NCI-H2227 (cell line): ENCODE measurements at regions not wholly inside any gene's neighbourhood (a gene's known extent, or its start where the extent isn't known, plus 50 kb on each side); places are given as distances from the start of the nearest gene placed in this dataset.

ENCODE experiments used
- DNase-seq: peaks from one replicate; lab custom pipeline; 2025; ENCODE audit not compliant: unreplicated experiment; lab: John Stamatoyannopoulos, UW

- DNase-seq: no peak
Measured at GRCh38 chr2:104289651-104290565, 564.0 kb upstream of the POU3F3 start.

- DNase-seq: no peak
Measured at GRCh38 chr2:104290566-104290891, 563.4 kb upstream of the POU3F3 start.

- no peak for DNase-seq
Measured at GRCh38 chr2:104312684-104313083, 541.2 kb upstream of the POU3F3 start.

DNA sequence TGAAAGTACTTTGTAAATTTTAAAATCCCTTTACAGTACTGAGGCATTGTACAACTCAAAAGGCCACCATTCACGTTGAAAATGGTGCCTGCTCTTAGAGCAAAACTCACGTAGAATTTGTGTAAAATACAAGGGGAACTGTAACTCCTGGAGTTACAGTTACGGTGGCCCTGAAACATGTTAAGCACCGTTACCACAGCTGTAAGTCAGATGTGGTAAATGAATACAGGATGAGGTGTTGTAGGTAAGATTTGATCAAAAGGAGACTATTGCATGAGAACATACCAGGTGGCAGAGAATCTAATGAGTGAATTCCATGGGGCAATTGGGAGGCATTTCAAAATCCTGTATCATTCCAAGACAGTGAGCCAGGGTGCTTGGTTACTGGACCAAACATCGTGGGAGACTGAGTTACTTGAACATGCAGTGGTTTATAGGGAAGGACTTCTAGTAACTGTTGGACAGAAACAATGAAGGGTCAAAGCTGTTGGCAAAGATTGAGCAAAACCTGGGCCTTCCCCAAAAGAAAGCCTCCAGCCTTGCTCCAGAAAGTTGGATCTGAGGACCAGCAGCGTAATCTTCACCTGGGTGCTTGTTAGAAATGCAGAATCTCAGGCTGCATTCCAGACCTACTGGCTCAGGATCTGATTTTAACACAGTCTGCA is 535.8 kb upstream of the POU3F3 start:
- no peak for DNase-seq

GRCh38 chr2:104321116-104321795 is 532.7 kb upstream of the POU3F3 start:
- no peak for DNase-seq

- no peak for DNase-seq
Measured at GRCh38 chr2:104321796-104322349, 532.0 kb upstream of the POU3F3 start.

- DNase-seq: no peak
Measured at GRCh38 chr2:104332731-104333130, 521.2 kb upstream of the POU3F3 start.

DNA sequence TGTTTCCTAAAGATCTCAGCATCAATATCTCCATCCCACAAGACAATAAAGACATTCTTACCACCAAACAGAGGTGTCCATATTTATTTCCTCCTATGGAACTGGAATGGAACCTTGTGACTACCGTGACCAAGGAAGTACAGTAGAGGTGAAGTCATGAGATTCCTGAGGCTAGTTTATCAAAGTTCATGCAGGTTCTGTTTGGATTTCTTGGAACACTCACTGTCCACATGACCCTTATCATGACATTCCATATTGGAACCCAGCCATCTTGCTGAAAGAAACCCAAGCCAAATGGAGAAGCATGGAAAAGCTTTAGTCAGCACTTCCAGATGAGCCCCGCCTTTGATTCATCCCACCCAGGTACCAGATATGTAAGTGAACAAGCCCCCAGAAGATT is 516.0 kb upstream of the POU3F3 start:
- no peak for DNase-seq

GRCh38 chr2:104340162-104340561 is 513.8 kb upstream of the POU3F3 start:
- no peak for DNase-seq

GRCh38 chr2:104340879-104341828 is 512.8 kb upstream of the POU3F3 start:
- DNase-seq: no peak

DNA sequence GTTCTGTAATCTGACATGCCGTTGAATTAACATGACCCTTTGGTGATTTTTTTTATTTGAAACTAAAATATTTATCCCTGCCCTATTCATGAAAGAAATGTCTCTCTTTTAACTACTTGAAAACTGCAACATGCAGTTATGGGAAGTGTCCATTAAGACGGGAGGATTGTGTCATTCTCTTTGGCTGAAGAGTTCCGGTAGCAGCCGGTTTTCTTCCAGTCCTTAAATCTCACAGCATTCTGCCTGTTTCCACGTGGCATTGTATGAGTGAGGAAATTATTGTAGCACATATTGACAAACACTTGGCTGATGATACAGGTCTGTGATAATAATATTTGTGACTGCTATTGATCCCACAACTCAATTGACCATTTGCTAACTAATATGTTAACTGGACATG is 509.6 kb upstream of the POU3F3 start:
- no peak for DNase-seq

DNA sequence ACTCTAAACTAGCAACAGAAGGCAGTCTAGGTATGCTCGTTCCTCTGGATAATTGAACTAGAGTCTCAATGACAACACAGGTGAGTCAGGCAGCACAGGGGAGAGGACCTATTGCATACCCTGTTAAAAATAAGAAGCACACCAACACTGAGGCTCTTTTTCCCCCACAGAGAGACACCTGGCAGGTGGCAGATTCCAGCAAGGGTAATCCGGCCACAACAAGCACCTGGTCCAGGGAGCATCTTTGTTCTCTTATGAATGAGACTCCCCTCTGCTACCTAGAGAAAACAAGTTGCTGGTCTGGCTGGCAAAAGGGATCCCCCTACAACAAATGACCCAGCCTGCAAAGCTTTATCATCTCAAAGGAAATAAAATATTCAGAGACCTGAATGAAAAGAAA is 508.9 kb upstream of the POU3F3 start:
- DNase-seq: no peak

- no peak for DNase-seq
Measured at GRCh38 chr2:104358122-104358521, 495.8 kb upstream of the POU3F3 start.

DNA sequence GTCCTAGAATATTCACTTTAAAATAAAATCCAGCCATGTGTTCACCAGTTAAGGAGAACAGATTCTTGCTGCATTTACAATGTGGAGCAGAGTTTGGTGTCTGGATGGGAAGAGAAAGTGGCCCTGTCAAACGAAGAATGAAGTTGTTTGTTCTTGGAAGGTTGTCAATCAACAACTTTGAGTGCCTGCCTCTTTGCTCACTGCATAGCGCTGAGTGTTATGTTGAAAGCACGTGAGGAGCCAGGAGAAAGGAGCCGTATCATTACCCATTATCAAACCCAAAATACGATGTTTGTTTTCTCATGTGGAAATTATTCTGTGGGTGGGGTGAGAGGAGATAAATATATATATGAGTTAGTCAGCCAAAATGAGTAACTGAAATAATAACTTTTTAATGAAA is 492.5 kb upstream of the POU3F3 start:
- no peak for DNase-seq

GRCh38 chr2:104368089-104368488 is 485.8 kb upstream of the POU3F3 start:
- no peak for DNase-seq

DNA sequence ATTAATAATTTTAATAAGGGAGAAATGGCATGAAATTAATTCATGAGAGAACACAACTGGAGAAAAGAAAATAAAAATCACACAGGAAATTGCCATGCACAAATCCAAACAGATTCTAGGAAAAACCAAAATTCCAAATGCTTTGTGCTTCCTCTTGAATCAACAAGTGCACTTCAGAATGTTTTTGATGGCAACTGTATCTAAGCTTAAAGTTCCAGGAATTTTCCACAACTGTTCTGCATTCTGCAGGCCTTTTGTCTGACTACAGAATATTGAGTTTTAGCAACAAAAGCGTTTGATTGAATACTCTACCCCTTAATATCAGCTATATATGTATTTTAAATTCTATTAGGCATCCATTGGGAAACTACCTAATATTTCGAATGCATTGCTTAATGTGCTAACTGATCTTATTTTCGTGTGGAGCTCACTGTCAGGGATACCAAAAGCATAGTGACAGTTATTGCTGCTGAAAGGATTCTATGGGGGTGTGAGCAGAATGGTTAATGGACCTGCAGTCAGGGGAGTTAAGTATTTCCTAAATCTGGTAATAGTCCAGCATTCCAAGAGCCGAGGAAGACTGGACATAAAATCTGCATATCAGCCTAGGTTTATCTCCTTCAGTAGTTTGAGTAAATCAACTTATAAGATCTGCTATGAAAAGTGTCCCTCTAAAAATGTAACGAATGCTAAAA is 482.7 kb upstream of the POU3F3 start:
- no peak for DNase-seq

DNA sequence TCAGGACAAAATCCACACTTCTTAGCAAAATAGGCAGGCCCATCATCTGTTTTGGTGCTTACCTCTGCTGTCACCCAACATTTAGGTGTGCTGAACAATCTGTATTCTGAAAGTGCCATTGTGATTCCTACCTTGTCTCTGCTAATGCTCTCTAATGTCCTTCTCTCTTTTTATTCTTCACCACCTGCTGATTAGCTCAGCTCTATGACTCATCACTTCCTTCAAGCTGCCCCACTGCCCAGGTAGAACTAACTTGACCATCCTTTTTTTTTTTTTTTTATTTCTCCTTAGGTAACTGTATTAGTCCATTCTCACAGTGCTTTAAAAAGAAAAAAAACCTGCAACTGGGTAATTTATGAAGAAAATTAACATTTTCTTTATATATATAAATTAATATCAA is 478.7 kb upstream of the POU3F3 start:
- DNase-seq: no peak

GRCh38 chr2:104378853-104379374 is 475.0 kb upstream of the POU3F3 start:
- DNase-seq: peak; percentile 8

GRCh38 chr2:104384961-104385360 is 469.0 kb upstream of the POU3F3 start:
- DNase-seq: no peak

DNA sequence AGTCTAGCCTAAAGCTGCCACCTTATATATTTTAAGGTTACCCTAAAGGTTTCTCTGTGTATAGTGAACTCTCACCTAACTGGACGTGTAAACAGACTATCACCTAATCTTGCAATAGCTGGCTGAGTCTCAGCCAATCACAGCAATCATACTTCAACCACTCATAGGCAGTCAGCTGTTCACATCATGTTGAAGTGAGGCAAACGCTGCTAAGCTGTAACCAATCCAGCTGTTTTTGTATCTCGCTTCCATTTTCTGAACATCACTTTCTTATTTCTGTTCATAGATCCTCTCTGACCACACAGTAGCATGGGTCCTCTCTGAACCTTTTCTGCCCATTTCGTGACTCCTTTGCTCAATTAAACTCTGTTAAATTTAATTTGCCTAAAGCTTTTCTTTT is 468.2 kb upstream of the POU3F3 start:
- no peak for DNase-seq
